ENCODE measurements at regions not wholly inside any gene's neighbourhood (a gene's known extent, or its start where the extent isn't known, plus 50 kb on each side); places are given as distances from the start of the nearest gene placed in this dataset.

- Histone ChIP-seq H3K79me2 (ENCODE audit: insufficient read depth) (no peaks in the 10 kb centered on the region), H3K36me3 (replicated peaks in 1 of 2; ENCODE audit: control insufficient read depth in 1 of 2, insufficient read depth in 2 of 2, low read length in 1 of 2) (no peaks in the 10 kb centered on the region), H3K9ac (no peak overlapping the region), H3F3A (replicated peaks; ENCODE audit: insufficient read depth) (no peaks in the 10 kb centered on the region), H3K4me3 (ENCODE audit: low read depth in 2 of 2, low read length in 1 of 2) (no peak overlapping the region), H2AFZ (ENCODE audit: low read depth) (no peak overlapping the region), H3K9me3 (no peaks in the 10 kb centered on the region), H3K4me1 (ENCODE audit: control insufficient read depth in 1 of 2, insufficient read depth in 2 of 2, low read depth in 1 of 2, low read length in 1 of 2) (no peaks in the 10 kb centered on the region), H3K27me3 (ENCODE audit: insufficient read depth) (no peaks in the 10 kb centered on the region; the same call in 1 of the 2 replicates), H4K20me1 (ENCODE audit: insufficient read depth) (no peaks in the 10 kb centered on the region), H3K4me2 (no peak overlapping the region), H3K9me2 (no peaks in the 10 kb centered on the region), H3K27ac (ENCODE audit: low read depth in 2 of 2, low read length in 1 of 2) (no peak overlapping the region)
- WGBS (ENCODE audit: low lambda C conversion rate) = 21% methylated on average over 3 of the region's 3 CpGs
- POLR2A ChIA-PET = no interaction called here
- CTCF ChIA-PET = interaction anchor here (5.6 kb wide), 1 partner anchor 8 kb away, joined by 32 read pairs; no protein-coding TSS in a partner anchor
- DNase-seq = no peak
- no peak for TF ChIP-seq TAF1 (IDR thresholded peaks at IDR 0.05; ENCODE audit: borderline replicate concordance, low read depth, low read length)
- no peak for TF ChIP-seq MXI1 (IDR thresholded peaks at IDR 0.05; ENCODE audit: low read depth, low read length)
- TF ChIP-seq USF1 (IDR thresholded peaks at IDR 0.05; ENCODE audit: borderline replicate concordance, low read depth) = no peak
- no peak for TF ChIP-seq RAD21 (IDR thresholded peaks at IDR 0.05; ENCODE audit: low read length)
- TF ChIP-seq POLR2AphosphoS5 (IDR thresholded peaks at IDR 0.05; ENCODE audit: low read depth, low read length) = no peak
- no peak for TF ChIP-seq CHD2 (IDR thresholded peaks at IDR 0.05; ENCODE audit: low read length, partially characterized antibody)
- no peak for TF ChIP-seq SMC3 (IDR thresholded peaks at IDR 0.05; ENCODE audit: low read depth, low read length)
- no peak for TF ChIP-seq FOXJ3 (CRISPR knock-in tag; IDR thresholded peaks at IDR 0.05)
Observed at GRCh38 chr12:58548801-58549200, 371.5 kb downstream of the LRIG3 start.

- no peaks in the 10 kb centered on the region for H4K20me1 ChIP-seq (ENCODE audit: insufficient read depth)
- no peak overlapping the region for H3K4me3 ChIP-seq (ENCODE audit: low read depth in 2 of 2, low read length in 1 of 2)
- no peaks in the 10 kb centered on the region for H3K36me3 ChIP-seq (replicated peaks in 1 of 2; ENCODE audit: control insufficient read depth in 1 of 2, insufficient read depth in 2 of 2, low read length in 1 of 2)
- H3K27ac ChIP-seq (ENCODE audit: low read depth in 2 of 2, low read length in 1 of 2) = no peak overlapping the region
- H3K79me2 ChIP-seq (ENCODE audit: insufficient read depth) = no peaks in the 10 kb centered on the region
- CTCF ChIA-PET = interaction anchor here (0.9 to 5.6 kb wide), 2 partner anchors 10 to 14 kb away, joined by 3 to 32 read pairs; no protein-coding TSS in a partner anchor
- no peak overlapping the region for H2AFZ ChIP-seq (ENCODE audit: low read depth)
- H3K4me1 ChIP-seq (ENCODE audit: control insufficient read depth in 1 of 2, insufficient read depth in 2 of 2, low read depth in 1 of 2, low read length in 1 of 2) = no peaks in the 10 kb centered on the region
- no peak overlapping the region for H3K9ac ChIP-seq
- no peak for DNase-seq
- no peak overlapping the region for H3K4me2 ChIP-seq
- POLR2A ChIA-PET = no interaction called here
- no peaks in the 10 kb centered on the region for H3F3A ChIP-seq (replicated peaks; ENCODE audit: insufficient read depth)
- no peaks in the 10 kb centered on the region for H3K9me2 ChIP-seq
- H3K27me3 ChIP-seq (ENCODE audit: insufficient read depth) = peaks cover 9% of the 10 kb centered on the region; the same call in 1 of the 2 replicates
- WGBS (ENCODE audit: low lambda C conversion rate) = 10% methylated on average over 5 of the region's 5 CpGs
- no peaks in the 10 kb centered on the region for H3K9me3 ChIP-seq
- TF ChIP-seq GATA2 (CRISPR knock-in tag; IDR thresholded peaks at IDR 0.05) = no peak
- no peak for TF ChIP-seq EZH2phosphoT487 (IDR thresholded peaks at IDR 0.05; ENCODE audit: borderline replicate concordance, low read depth)
- TF ChIP-seq ELF1 (IDR thresholded peaks at IDR 0.05) = no peak
- no peak for TF ChIP-seq FOXM1 (IDR thresholded peaks at IDR 0.05; ENCODE audit: low read depth)
- no peak for TF ChIP-seq FOSL2 (IDR thresholded peaks at IDR 0.05; ENCODE audit: borderline replicate concordance, low read depth)
- no peak for TF ChIP-seq TAF1 (IDR thresholded peaks at IDR 0.05; ENCODE audit: borderline replicate concordance, low read depth, low read length)
- TF ChIP-seq USF1 (IDR thresholded peaks at IDR 0.05; ENCODE audit: borderline replicate concordance, low read depth) = no peak
- TF ChIP-seq CHD2 (IDR thresholded peaks at IDR 0.05; ENCODE audit: low read length, partially characterized antibody) = no peak
- TF ChIP-seq GABPA (IDR thresholded peaks at IDR 0.05; ENCODE audit: low read depth) = no peak
- TF ChIP-seq NFIC (IDR thresholded peaks at IDR 0.05; ENCODE audit: borderline replicate concordance) = no peak
- TF ChIP-seq PBX3 (IDR thresholded peaks at IDR 0.05) = no peak
- no peak for TF ChIP-seq RAD21 (IDR thresholded peaks at IDR 0.05; ENCODE audit: low read length)
- TF ChIP-seq IRF3 (IDR thresholded peaks at IDR 0.05; ENCODE audit: low read depth, low read length) = no peak
- TF ChIP-seq CTCF (IDR thresholded peaks at IDR 0.05) = no peak
- TF ChIP-seq NRF1 (IDR thresholded peaks at IDR 0.05; ENCODE audit: low read depth, low read length) = no peak
- no peak for TF ChIP-seq USF2 (IDR thresholded peaks at IDR 0.05; ENCODE audit: borderline replicate concordance, low read depth, low read length)
Observed at GRCh38 chr12:58554522-58555157, 365.7 kb downstream of the LRIG3 start.
